SK-N-SH (cell line): ENCODE measurements at regions not wholly inside any gene's neighbourhood (a gene's known extent, or its start where the extent isn't known, plus 50 kb on each side); places are given as distances from the start of the nearest gene placed in this dataset.

Experiments used
- CTCF ChIA-PET: fragments of 300-600, 350-600 bp; formaldehyde crosslinking; extraction: SDS; loops from one replicate; lab custom pipeline; 2021; lab: Yijun Ruan, JAX
- POLR2A ChIA-PET: fragments of 350-600 bp; sonication (Branson Sonifier 250); formaldehyde crosslinking; extraction: SDS; loops from one replicate; lab custom pipeline; 2020; ENCODE audit warnings: antibody characterized with exemption, inconsistent platforms; lab: Yijun Ruan, JAX
- DNase-seq: peaks from one replicate; pipeline ENCODE4 v3.0.0; 2012
- H2AFZ ChIP-seq: fragments of 200-600 bp; sonication (generic); 2 replicates; pipeline ENCODE4 v1.8.1; 2016; ENCODE audit warnings: antibody characterized with exemption, mild to moderate bottlenecking, low read depth
- H3F3A ChIP-seq: fragments of 200-600 bp; sonication (generic); replicated peaks from 2 replicates; pipeline ENCODE3; 2016; ENCODE audit warnings: antibody characterized with exemption, mild to moderate bottlenecking; ENCODE audit not compliant: insufficient read depth
- H3K27ac ChIP-seq, 2 experiments: fragments of 200-500 bp in 1 of 2; fragments of 200-600 bp in 1 of 2; sonication (Bioruptor generic) in 1 of 2; sonication (generic), shearing (Covaris generic) in 1 of 2; 2 replicates each; pipeline versions ENCODE4 v1.5.1 to v1.6.1; 2014 to 2016; ENCODE audit warnings: low read depth in 2 of 2, inconsistent platforms in 1 of 2, low read length in 1 of 2, mild to moderate bottlenecking in 1 of 2, mixed read lengths in 1 of 2
- H3K27me3 ChIP-seq: fragments of 200-600 bp; sonication (generic), shearing (Covaris generic); 2 replicates; pipeline ENCODE4 v1.6.1; 2016; ENCODE audit warnings: mixed run types; ENCODE audit not compliant: insufficient read depth
- H3K36me3 ChIP-seq, 2 experiments: fragments of 200-500 bp in 1 of 2; fragments of 200-600 bp in 1 of 2; sonication (Bioruptor generic) in 1 of 2; sonication (generic) in 1 of 2; replicated peaks in 1 of 2; 2 replicates each; pipeline versions ENCODE3 to v1.5.1; 2014 to 2016; ENCODE audit warnings: low read length in 1 of 2, mild to moderate bottlenecking in 1 of 2; ENCODE audit not compliant: insufficient read depth in 2 of 2, control insufficient read depth in 1 of 2
- H3K4me1 ChIP-seq, 2 experiments: fragments of 200-500 bp in 1 of 2; fragments of 200-600 bp in 1 of 2; sonication (Bioruptor generic) in 1 of 2; sonication (generic), shearing (Covaris generic) in 1 of 2; 2 replicates each; pipeline versions ENCODE4 v1.5.1 to v1.6.1; 2014 to 2016; ENCODE audit warnings: low read depth in 1 of 2, low read length in 1 of 2, mixed run types in 1 of 2; ENCODE audit not compliant: insufficient read depth in 2 of 2, control insufficient read depth in 1 of 2
- H3K4me2 ChIP-seq: fragments of 200-600 bp; sonication (generic), shearing (Covaris generic); 2 replicates; pipeline ENCODE4 v1.6.1; 2017; ENCODE audit warnings: mixed run types
- H3K4me3 ChIP-seq, 2 experiments: fragments of 200-500 bp in 1 of 2; fragments of 200-600 bp in 1 of 2; sonication (Bioruptor generic) in 1 of 2; sonication (generic), shearing (Covaris generic) in 1 of 2; 2 replicates each; pipeline versions ENCODE4 v1.5.1 to v1.8.1; 2014 to 2016; ENCODE audit warnings: low read depth in 2 of 2, inconsistent platforms in 1 of 2, low read length in 1 of 2, mild to moderate bottlenecking in 1 of 2, mixed read lengths in 1 of 2, moderate library complexity in 1 of 2
- H3K79me2 ChIP-seq: fragments of 200-600 bp; sonication (generic); 2 replicates; pipeline ENCODE4 v1.8.1; 2017; ENCODE audit warnings: mild to moderate bottlenecking; ENCODE audit not compliant: insufficient read depth
- H3K9ac ChIP-seq: fragments of 200-600 bp; sonication (generic); 2 replicates; pipeline ENCODE4 v1.6.1; 2017; ENCODE audit warnings: mixed run types
- H3K9me2 ChIP-seq: fragments of 200-600 bp; sonication (generic); 2 replicates; pipeline ENCODE4 v1.6.1; 2017; ENCODE audit warnings: mixed run types
- H3K9me3 ChIP-seq: fragments of 200-600 bp; sonication (generic); 2 replicates; pipeline ENCODE4 v1.6.1; 2017; ENCODE audit warnings: mixed run types, mild to moderate bottlenecking, moderate library complexity
- H4K20me1 ChIP-seq: fragments of 200-600 bp; sonication (generic); 2 replicates; pipeline ENCODE4 v1.6.1; 2017; ENCODE audit warnings: mild to moderate bottlenecking, mixed run types; ENCODE audit not compliant: insufficient read depth
- CTCF ChIP-seq: fragments of 200-600 bp; sonication (generic); IDR thresholded peaks from 2 replicates; pipeline ENCODE4 v1.6.1; 2017; ENCODE audit warnings: antibody characterized with exemption, mild to moderate bottlenecking, moderate library complexity
- ELF1 ChIP-seq: IDR thresholded peaks from 2 replicates; pipeline ENCODE4 v1.4.0; 2012
- EP300 ChIP-seq, 2 experiments: IDR thresholded peaks; 2 replicates each; pipeline versions ENCODE4 v1.4.0 to v1.6.1; 2012; ENCODE audit warnings: borderline replicate concordance in 1 of 2, low read depth in 1 of 2, low read length in 1 of 2
- FOXJ3 ChIP-seq: sonication (generic); formaldehyde crosslinking; IDR thresholded peaks from 2 replicates; pipeline ENCODE4 v1.5.1; 2020; ENCODE audit warnings: mild to moderate bottlenecking, missing genetic modification reagents
- GABPA ChIP-seq: IDR thresholded peaks from 2 replicates; pipeline ENCODE4 v1.4.0; 2012; ENCODE audit warnings: low read depth, mild to moderate bottlenecking
- GATA2 ChIP-seq: sonication (generic); formaldehyde crosslinking; IDR thresholded peaks from 2 replicates; pipeline ENCODE4 v1.5.0; 2020; ENCODE audit warnings: mild to moderate bottlenecking, missing genetic modification reagents
- IRF3 ChIP-seq: fragments of 150-350 bp; IDR thresholded peaks from 2 replicates; pipeline ENCODE4 v1.6.1; 2016; ENCODE audit warnings: mild to moderate bottlenecking, low read depth, low read length
- MXI1 ChIP-seq: IDR thresholded peaks from 2 replicates; pipeline ENCODE4 v1.6.1; 2012; ENCODE audit warnings: mild to moderate bottlenecking, low read depth, low read length, improper control_type of control experiment
- NFIC ChIP-seq: IDR thresholded peaks from 2 replicates; pipeline ENCODE4 v1.4.0; 2012; ENCODE audit warnings: borderline replicate concordance
- PBX3 ChIP-seq: IDR thresholded peaks from 2 replicates; pipeline ENCODE4; 2012
- REST ChIP-seq: IDR thresholded peaks from 2 replicates; pipeline ENCODE4 v1.6.1; 2012; ENCODE audit warnings: mild to moderate bottlenecking, low read depth, low read length, moderate library complexity
- WGBS: methylation state at CpG from one replicate; pipeline ENCODE4 v1.1.6; 2017; ENCODE audit warnings: low lambda C conversion rate; 5-methylcytosine and 5-hydroxymethylcytosine counted together

- Histone ChIP-seq H3K27me3 (no peaks in the 10 kb centered on the region; the same call in 1 of the 2 replicates), H3K4me1 (no peaks in the 10 kb centered on the region), H4K20me1 (no peaks in the 10 kb centered on the region), H3K27ac (no peak overlapping the region), H3K9me3 (no peaks in the 10 kb centered on the region), H2AFZ (no peak overlapping the region), H3K4me2 (no peak overlapping the region), H3K9ac (no peak overlapping the region), H3K79me2 (no peaks in the 10 kb centered on the region), H3F3A (no peaks in the 10 kb centered on the region), H3K4me3 (no peak overlapping the region), H3K36me3 (no peaks in the 10 kb centered on the region), H3K9me2 (no peaks in the 10 kb centered on the region)
- POLR2A ChIA-PET: no interaction called here
- CTCF ChIA-PET: no interaction called here
- 6% methylated on average over 3 of the region's 8 CpGs for WGBS
- TF ChIP-seq CTCF: no peak
- no peak for TF ChIP-seq REST
- no peak for TF ChIP-seq GABPA
- TF ChIP-seq NFIC: no peak
- no peak for TF ChIP-seq GATA2 (CRISPR knock-in tag)
- TF ChIP-seq EP300 (IDR thresholded peaks at IDR 0.05; ENCODE audit: borderline replicate concordance in 1 of 2, low read depth in 1 of 2, low read length in 1 of 2): no peak
- no peak for TF ChIP-seq FOXJ3 (CRISPR knock-in tag)
- TF ChIP-seq IRF3: no peak
- no peak for TF ChIP-seq ELF1
- TF ChIP-seq MXI1: no peak
- TF ChIP-seq PBX3: no peak
- no peak for DNase-seq
Observed at GRCh38 chr5:13613621-13614020, 330.9 kb downstream of the DNAH5 start.
